ENCODE measurements at regions not wholly inside any gene's neighbourhood (a gene's known extent, or its start where the extent isn't known, plus 50 kb on each side); places are given as distances from the start of the nearest gene placed in this dataset.
"Not testable (repeated sequence)": the region's sequence is repeated elsewhere in the genome, so short reads cannot be mapped to it uniquely, and the experiment has no call there.

DNA sequence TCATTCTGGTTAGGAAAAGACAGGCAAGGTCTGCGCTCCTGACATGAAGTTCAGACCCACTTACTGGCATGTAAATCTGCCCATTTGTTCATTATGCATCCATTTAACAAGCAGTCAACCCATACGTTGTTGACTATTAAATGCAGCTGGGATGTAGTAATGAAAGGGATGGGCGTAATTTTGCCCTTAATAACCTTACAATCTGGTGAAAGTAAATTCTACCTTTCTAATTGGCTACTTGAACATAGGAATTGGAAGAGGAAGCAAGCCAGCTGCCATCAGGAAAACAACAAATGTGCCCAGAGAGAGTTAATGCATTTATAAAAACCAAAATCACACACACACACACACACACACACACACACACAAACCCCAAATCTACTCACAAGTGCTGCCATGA lies 170.2 kb upstream of the PITRM1 start:
- DNase-seq (ENCODE audit: low read depth): no peak

- DNase-seq (ENCODE audit: low read depth): no peak
Observed at GRCh38 chr10:3340127-3340730, 167.6 kb upstream of the PITRM1 start.

DNA sequence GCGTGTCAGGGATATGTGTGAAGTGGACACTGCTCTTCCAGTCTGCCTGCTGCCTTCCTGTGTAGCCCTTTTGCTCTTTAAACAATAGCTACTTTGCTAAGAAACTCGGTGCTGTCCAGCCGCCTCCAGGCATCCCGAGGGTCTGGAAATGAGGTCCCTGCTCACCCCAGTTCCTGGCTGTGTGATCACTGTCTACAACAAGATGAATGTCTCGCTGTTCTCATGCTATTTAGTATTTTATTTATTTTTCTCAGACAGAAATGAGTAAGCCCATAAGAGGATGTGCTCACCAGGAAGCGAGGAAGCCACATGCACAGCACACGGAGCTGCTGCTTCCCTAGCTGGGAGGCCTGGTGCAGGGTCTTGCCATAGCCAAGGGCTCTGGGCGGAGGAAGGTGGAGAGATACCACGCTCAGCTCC lies 167.0 kb upstream of the PITRM1 start:
- no peak for DNase-seq (ENCODE audit: low read depth)

GRCh38 chr10:3339121-3339520 lies 166.5 kb upstream of the PITRM1 start:
- DNase-seq (ENCODE audit: low read depth): no peak

DNA sequence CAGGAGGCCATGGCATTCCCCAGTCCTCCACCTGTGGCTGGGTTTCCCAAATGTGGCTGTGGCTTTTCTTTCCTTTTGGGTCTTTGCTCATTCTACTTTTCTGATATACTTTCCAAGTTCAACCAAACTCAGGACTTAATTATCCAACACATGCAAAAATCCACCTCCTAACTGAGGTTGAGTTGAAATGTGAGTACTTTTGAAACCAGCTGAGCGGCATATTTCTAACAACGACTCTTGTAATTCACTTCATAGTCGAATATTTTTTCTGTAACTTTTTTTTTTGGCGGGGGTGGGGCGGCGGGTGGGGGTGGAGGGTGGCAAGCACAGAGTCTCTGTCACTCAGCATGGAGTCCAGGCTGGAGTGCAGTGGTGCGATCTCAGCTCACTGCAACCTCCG lies 165.2 kb upstream of the PITRM1 start:
- no peak for DNase-seq (ENCODE audit: low read depth)

- DNase-seq (ENCODE audit: low read depth): no peak
Observed at GRCh38 chr10:3336673-3337293, 164.2 kb upstream of the PITRM1 start.

DNA sequence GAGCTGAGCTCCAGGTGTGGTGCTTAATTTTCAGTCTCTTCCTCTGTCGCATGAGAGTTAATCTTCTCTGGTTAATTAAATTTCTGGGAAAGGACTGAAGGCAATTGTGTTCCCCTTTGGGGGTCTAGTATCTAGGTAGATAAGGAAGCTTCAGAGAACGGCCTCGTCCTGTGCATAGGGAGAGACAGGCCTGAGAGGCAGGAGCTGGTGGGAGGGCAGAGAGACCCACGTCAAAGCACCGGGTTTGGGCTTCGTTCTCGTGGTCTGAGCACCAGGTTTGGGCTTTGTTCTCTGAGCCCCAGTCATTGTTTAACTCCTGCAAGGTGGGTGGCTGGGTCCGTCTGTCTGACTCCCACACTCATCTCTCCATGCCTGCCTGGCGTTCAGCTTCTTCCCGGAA lies 160.8 kb upstream of the PITRM1 start:
- no peak for DNase-seq (ENCODE audit: low read depth)

DNA sequence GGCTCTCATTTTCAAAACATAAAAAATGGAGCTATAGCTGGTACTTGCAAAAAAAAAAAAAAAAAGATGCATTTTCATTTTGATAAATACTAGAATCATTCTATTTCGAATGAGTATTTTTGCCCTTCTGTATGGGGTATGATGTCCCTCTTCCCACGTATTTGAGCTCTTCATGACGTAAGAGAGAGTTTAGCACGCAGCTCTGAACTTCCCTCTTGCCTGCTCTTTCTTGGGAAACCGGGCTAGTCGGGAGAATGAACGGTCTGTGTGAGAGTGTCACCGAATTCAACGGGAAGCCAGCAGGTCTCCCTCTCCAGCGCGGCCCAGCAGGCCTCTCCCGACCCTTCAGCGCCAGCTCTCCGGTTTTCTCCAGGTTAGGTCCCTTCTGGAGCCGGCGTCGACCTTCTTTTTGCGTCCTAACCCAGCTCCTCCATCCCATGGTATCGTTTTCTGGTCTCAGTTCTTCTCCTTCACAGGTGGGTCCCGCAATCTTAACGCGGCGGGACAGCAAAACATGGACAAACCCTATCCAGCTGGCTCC lies 159.2 kb upstream of the PITRM1 start:
- no peak for DNase-seq (ENCODE audit: low read depth)

DNA sequence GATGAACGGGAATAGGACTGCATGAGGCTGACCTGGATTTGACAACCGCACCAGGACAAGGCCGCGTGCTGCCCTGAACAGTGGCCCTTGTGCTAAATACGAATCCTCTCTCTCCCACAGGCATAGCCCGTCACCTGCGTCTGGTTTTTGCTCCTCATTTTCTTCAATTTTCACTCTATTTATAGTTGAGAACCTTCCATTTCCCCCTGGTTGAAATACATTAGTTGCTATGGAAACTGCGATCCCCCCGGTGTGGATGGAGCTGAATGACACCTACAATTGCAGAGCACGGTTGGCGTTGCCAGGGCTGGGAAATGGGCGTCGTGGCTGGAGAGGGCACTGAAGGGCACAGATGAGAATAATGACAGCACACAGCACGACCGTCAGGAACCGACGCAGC lies 158.6 kb upstream of the PITRM1 start:
- no peak for DNase-seq (ENCODE audit: low read depth)

DNA sequence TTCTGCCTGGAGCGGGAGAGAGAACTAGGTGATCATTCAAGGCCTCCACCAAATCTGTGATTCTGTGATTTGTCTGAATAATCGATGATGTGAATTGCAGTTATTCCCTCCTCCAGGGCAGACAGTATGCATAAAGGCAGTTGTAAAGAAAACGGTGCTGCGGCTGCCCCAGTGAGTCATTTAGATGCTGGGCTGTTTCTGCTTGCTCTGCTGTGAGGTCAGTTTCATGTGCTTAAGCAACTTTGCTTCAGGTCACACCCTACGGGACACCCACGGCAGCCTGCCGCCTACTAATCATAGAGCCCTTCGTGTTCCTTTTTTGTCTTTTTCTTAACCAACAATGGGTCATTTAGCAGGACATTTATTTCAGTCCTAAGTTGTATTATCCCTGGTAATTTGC lies 158.1 kb upstream of the PITRM1 start:
- DNase-seq (ENCODE audit: low read depth): no peak

DNA sequence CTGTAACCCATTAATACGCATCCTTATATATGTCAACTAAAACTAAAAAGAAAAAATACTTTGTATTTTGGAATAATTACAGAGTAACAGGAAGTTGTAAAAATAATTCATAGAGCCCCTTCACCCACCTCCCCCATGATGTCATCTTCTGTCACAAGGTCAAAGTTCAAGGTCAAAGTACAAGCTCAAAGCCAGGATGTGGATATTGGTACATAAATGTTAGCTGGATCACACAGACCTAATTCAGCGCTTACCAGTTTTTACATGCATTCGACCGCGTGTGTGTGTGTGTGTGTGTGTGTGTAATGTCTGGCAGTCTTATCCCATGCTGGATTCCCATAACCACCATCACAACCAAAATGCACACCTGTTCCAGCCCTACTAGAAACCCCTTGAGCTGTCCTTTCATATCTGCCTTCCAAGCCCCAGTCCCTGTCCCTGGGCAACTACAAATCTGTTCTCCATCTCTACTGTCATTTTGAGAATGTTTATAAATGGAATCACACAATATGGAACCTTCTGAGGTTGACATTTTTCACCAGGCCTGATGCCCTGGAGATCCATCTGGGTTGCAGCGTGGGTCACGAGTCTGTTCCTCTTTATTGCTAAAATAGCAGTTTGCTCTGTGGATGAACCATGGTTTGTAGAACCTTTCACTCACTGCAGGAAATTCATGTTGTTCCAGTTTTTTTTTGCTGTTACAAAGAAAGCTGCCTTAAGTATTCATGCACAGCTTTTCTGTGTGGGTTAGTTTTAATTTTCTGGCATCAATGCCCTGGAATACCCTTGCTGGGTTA lies 153.6 kb upstream of the PITRM1 start:
- no peak for DNase-seq (ENCODE audit: low read depth)

- DNase-seq (ENCODE audit: low read depth): no peak
Observed at GRCh38 chr10:3324612-3325038, 152.0 kb upstream of the PITRM1 start.

DNA sequence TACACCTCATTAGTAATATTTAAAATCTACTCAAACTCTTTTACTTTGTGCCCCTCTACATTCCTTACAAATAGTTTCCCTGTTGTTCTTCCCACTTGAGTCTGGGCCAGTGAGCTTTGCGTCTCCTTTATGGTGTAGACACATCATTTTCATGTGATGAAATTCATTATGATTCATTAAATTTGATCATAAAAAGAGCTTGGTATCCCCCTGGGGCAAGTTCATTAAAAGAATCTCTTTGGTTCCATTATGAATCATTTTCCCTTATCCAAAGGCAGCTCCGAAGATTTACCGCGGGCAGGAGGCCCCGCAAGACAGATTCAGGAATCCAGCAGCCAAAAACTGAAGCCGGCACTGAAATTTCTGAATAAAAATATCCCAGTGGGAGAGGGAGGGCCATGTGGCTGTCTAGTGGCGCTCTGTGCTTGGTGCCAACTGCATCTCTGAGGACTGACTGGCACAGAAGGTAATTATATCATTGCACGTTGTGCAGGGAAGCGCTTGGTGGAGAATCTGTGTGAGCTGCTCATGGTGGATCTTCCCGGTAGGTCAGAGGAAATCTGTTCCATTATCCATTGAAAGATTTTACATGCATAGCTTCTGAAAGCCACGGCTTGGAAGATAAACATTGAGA lies 151.4 kb upstream of the PITRM1 start:
- DNase-seq (ENCODE audit: low read depth): no peak

DNA sequence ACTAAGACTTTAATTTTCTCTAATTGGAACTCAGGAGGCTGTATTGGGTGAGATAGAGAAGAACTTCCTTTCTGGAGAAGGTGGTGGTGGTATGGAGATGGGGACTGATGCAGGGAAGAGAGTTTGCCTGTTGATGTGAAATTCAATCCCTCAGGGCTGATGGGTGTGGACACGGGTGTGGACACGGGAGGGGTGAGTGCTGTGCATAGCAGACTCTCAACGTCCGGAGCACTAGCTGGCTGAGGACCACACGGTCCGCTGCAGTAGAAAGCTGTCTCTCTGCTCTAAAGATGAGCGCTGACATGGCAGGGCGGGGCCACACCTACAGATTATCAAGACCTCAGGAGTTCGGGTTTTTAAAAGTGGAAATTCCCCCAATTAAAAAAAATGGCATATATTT lies 148.5 kb upstream of the PITRM1 start:
- no peak for DNase-seq (ENCODE audit: low read depth)

- no peak for DNase-seq (ENCODE audit: low read depth)
Observed at GRCh38 chr10:3319811-3320226, 147.2 kb upstream of the PITRM1 start.

- not testable (repeated sequence) for DNase-seq (ENCODE audit: low read depth)
Observed at GRCh38 chr10:3318480-3318807, 145.9 kb upstream of the PITRM1 start.

DNA sequence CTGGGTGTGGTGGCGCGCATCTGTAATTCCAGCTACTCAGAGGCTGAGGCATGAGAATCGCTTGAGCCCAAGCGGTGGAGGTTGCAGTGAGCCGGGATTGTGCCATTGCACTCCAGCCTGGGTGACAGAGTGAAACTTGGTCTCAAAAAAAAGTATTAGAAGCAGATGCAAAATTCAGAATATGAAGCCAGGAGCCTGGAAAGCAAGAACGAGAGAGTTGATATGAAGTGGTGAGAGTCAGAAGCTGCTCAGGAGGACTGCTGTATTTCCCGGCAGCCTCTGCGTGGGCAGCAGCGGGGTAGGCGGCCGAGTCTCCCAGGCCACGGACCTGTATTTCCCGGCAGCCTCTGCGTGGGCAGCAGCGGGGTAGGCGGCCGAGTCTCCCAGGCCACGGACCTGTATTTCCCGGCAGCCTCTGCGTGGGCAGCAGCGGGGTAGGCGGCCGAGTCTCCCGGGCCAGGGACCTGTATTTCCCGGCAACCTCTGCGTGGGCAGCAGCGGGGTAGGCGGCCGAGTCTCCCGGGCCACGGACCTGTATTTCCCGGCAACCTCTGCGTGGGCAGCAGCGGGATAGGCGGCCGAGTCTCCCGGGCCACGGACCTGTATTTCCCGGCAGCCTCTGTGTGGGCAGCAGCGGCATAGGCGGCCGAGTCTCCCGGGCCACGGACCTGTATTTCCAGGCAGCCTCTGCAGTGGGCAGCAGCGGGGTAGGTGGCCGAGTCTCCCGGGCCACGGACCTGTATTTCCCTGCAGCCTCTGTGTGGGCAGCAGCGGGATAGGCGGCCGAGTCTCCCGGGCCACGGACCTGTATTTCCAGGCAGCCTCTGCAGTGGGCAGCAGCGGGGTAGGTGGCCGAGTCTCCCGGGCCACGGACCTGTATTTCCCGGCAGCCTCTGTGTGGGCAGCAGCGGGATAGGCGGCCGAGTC lies 145.2 kb upstream of the PITRM1 start:
- not testable (repeated sequence) for DNase-seq (ENCODE audit: low read depth)

DNA sequence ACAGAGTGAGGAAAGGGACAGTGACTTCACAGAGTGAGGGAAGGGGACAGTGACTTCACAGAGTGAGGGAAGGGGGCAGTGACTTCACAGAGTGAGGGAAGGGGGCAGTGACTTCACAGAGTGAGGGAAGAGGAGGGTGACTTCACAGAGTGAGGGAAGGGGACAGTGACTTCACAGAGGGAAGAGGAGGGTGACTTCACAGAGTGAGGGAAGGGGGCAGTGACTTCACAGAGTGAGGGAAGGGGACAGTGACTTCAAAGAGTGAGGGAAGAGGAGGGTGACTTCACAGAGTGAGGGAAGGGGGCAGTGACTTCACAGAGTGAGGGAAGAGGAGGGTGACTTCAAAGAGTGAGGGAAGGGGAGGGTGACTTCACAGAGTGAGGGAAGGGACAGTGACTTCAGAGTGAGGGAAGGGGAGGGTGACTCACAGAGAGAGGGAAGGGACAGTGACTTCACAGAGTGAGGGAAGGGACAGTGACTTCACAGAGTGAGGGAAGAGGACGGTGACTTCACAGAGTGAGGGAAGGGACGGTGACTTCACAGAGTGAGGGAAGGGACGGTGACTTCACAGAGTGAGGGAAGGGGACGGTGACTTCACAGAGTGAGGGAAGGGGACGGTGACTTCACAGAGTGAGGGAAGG lies 142.0 kb upstream of the PITRM1 start:
- DNase-seq (ENCODE audit: low read depth): not testable (repeated sequence)

DNA sequence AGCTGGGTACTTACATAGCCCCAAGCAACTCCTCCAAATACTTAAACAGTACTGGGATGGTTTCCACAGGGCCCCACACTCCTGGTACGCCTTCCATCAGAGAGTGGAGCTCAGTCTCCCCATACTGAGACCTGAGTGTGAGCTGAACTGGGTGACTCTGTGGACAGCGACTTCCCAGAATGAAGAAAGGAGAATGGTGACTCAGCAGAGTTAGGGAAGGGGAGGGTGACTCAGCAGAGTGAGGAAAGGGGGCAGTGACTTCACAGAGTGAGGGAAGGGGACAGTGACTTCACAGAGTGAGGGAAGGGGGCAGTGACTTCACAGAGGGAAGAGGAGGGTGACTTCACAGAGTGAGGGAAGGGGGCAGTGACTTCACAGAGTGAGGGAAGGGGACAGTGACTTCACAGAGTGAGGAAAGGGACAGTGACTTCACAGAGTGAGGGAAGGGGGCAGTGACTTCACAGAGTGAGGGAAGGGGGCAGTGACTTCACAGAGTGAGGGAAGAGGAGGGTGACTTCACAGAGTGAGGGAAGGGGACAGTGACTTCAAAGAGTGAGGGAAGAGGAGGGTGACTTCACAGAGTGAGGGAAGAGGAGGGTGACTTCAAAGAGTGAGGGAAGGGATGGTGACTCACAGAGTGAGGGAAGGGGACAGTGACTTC lies 141.3 kb upstream of the PITRM1 start:
- DNase-seq (ENCODE audit: low read depth): not testable (repeated sequence)

DNA sequence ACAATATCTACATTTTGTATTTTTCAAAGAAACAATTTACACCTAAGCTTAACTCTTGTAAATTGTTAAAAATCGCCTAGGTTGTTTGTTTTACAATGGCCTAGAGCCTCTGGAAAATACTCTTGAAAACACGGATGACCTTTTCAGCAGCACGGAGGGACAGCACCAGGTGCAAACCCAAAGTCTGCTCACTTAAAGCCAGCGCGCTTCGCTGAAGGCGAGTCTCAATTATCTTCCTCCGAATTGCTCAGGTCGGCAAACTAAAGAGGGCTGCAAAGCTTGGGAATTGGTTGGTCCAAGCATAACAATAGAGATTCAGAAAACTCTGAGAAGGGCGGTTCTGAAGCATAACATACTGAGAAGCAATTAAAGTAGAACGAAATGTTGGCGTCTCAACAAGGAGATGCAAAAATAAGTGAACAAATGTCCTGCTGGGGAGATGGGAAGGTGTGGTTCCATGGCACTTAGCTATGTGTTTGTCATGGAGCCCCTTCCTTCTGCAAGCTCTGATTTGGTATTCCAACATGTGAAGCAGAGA lies 139.9 kb upstream of the PITRM1 start:
- DNase-seq (ENCODE audit: low read depth): no peak
